ENCODE measurements at regions not wholly inside any gene's neighbourhood (a gene's known extent, or its start where the extent isn't known, plus 50 kb on each side); places are given as distances from the start of the nearest gene placed in this dataset.

- TF ChIP-seq KLF10 (tag by site-specific recombination; IDR thresholded peaks at IDR 0.05) (no peak), ELK4 (IDR thresholded peaks at IDR 0.05; ENCODE audit: borderline replicate concordance, low read depth, low read length) (no peak), MYNN (tag by site-specific recombination; IDR thresholded peaks at IDR 0.05; ENCODE audit: borderline replicate concordance) (no peak), ZBTB48 (tag by site-specific recombination; IDR thresholded peaks at IDR 0.05) (no peak), ZNF398 (tag by site-specific recombination; IDR thresholded peaks at IDR 0.05) (no peak), HIC1 (tag by site-specific recombination; IDR thresholded peaks at IDR 0.05) (no peak), ZNF274 (IDR thresholded peaks at IDR 0.05; ENCODE audit: low read length) (no peak), ZNF274 (tag by site-specific recombination; IDR thresholded peaks at IDR 0.05; ENCODE audit: borderline replicate concordance) (no peak), ZNF174 (tag by site-specific recombination; IDR thresholded peaks at IDR 0.05) (no peak), GLIS2 (tag by site-specific recombination; IDR thresholded peaks at IDR 0.05) (no peak), ZNF354C (tag by site-specific recombination; IDR thresholded peaks at IDR 0.05; ENCODE audit: borderline replicate concordance, low read depth) (no peak), PATZ1 (tag by site-specific recombination; IDR thresholded peaks at IDR 0.05) (no peak), ZNF138 (tag by site-specific recombination; IDR thresholded peaks at IDR 0.05; ENCODE audit: borderline replicate concordance) (no peak), CTCF (tag by site-specific recombination; IDR thresholded peaks at IDR 0.05) (no peak)
Measured at GRCh38 chr7:55644567-55644966, 72.3 kb upstream of the VOPP1 start.
